RPMI8226 (cell line): ENCODE measurements at regions not wholly inside any gene's neighbourhood (a gene's known extent, or its start where the extent isn't known, plus 50 kb on each side); places are given as distances from the start of the nearest gene placed in this dataset.
"Not testable (repeated sequence)": the region's sequence is repeated elsewhere in the genome, so short reads cannot be mapped to it uniquely, and the experiment has no call there.

ENCODE experiments used
- DNase-seq: peaks from one replicate; pipeline ENCODE4 v3.0.0-alpha.2; 2015

DNA sequence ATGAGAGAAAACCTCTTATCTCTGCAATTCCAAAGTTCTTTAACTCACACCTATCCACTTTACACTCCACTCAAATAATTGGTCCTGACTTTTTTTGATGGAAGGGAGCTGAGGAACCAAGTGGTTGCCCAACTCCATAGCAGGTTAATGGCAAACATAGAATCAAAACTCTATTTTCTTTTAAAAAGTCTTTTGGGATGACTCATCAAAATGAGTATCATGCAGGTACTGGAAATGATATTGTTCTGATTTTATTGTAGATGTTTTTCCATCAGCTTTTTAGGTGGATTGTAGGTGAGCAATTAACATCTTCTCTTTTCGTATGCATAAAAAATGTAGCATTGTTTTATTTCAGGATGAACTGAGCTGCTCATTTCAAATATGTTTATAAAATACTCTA lies 239.5 kb downstream of the SATB1 start:
- no peak for DNase-seq

DNA sequence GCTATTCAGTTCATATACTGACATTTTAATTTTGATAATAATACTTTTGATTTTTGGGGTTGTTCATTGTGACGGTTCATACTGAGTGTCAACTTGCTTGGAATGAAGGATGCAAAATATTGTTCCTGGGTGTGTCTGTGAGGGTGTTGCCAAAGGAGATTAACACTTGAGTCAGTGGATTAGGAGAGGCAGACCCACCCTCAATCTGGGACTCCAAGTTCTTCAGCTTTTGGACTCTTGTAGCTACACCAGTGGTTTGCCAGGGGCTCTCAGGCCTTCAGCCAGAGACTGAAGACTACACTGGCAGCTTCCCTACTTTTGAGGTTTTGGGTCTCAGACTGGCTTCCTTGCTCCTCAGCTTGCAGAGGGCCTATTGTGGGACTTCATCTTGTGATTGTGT lies 242.2 kb downstream of the SATB1 start:
- DNase-seq, result not testable (repeated sequence)

- DNase-seq, result no peak
Observed at GRCh38 chr3:18179521-18179920, 245.6 kb downstream of the SATB1 start.

DNA sequence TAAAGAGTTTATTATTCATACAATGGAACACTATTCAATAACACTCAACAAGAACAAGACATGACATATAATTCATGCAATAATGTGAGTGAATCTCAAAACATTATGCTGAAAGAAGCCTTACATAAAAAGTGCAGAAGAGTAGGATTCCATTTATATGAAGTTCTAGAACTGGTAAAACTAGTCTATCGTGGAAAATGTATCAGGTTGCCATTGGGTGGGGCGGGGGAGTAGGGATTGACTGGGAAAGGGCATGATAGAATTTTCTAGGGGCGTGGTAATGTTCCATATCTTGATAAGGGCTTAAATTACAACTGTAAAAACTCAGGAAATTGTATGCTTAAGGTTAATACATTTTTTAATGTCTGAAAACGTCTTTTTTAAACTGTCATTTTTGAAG lies 247.9 kb downstream of the SATB1 start:
- no peak for DNase-seq

GRCh38 chr3:18173891-18174290 lies 251.2 kb downstream of the SATB1 start:
- DNase-seq, result not testable (repeated sequence)

DNA sequence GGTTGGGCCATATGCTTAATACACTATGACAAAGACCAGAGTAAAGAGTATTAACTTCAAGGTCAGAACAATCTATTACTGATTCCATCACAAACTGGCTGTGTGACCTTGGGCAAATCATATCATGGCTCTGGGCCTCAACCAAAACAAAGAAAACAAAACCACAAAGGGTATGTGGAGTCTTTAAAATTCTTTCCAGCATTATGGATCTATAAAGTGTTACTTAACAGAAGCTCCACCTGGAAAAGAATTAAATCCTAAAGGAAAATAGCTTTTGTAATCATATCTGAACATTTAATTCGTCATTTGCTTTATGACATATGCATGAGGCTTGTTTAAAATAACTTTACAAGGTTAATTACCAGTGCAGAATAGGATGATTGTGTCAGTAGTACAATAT lies 265.5 kb downstream of the SATB1 start:
- no peak for DNase-seq

DNA sequence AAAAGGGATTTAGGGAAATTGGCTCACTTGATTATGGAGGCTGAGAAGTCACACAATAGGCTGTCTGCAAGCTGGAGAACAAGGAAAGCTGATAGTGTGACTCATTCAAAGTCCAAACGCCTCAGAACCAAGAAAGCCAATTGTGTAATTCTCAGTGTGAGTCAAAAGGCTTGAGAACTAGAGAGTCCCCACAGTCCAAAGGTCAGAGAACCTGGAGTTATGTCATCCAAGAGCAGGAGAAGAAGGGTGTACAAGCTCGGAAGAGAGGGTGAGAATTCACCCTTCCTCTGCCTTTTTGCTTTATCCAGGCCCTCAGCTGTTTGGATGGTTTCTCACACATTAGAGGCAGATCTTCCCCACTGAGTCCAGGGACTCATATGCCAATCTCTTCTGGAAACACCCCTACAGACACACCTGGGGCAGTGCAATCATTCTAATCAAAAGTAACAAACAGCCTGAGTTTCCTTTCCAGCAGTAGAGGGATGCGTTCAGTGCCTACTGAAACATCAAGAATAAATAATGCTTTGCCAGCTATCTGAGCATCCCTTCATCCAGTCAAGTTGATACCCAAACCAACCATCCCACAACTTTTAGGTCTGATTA lies 271.5 kb downstream of the SATB1 start:
- no peak for DNase-seq

DNA sequence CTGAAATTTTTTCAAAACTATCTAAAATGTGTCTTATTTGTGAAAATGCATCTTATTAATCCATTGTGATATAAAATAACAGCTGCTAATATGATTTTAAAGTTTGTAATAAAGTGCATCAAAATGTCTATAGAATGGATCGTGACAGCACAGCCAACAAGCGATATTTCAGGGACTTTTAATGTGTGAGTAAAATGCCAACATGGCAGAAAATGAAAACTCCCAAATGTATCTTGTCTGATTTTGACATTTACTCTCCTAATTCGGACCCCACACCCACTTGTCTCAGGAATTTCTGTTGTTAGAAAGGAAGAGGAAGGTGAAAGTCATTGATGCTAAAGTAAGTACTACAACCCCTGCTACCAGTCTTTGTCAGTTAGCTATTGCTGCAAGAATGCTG lies 273.9 kb downstream of the SATB1 start:
- DNase-seq, result no peak

GRCh38 chr3:18149935-18150334 lies 275.2 kb downstream of the SATB1 start:
- no peak for DNase-seq

DNA sequence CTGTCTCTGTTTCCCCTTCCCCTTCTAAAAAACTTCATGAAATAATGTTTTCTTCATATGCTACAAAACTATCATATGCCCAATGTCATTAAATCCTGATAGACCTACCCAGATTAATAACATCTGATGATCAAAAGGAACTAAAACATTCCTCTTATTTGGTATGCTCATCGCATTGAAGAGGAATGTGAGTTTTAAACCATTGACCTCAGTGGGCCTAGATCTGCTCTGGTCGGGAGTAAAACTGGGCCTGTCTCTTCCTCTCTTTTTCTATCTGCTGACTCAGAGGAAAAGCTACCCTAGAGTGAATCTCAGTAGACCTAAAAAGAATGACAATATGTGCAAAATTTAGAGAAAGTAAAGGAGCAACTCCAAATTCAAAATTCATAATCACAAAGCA lies 275.8 kb downstream of the SATB1 start:
- no peak for DNase-seq

DNA sequence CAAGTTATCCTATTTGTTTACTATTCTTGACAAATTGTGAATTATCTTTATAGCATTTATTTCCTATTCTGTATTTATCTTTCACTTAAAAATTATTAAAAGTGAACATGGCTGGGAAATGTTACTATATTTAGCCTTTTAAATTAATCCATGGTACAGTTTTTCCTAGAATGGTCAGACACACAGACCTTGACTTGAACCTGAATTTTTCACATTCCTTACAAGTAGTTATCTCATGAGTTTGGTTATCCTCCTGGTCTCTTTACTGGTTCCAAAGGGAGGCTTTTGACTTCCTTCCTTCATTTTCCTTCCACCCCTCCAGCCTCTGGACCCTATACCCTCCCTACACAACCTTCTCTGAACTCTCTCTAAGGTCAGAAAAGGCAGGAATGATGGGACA lies 280.6 kb downstream of the SATB1 start:
- DNase-seq, result no peak

DNA sequence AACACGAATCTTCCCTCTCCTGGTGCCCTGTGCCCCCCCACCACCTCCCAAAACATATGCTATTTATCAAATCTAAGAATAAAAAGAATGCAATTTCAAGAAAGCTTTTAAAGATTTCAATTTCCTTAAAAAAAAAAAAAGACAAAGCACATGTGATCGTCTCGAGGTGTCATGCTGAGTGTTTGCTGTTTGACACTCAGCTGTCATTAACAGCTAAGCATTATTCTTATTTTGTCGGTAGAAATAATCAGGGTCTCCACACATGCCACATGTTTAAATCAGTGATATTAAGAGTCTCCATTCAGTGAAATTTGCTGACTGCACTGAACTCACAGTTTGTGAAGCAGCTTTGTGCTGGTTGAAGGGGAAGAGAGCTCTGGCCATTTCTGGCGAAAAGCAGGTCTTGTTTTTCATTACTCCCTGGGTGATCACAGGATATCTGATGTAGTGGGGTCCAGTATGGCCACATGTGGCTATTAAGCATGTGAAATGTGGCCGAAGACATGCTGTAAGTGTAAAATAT lies 281.8 kb downstream of the SATB1 start:
- no peak for DNase-seq

DNA sequence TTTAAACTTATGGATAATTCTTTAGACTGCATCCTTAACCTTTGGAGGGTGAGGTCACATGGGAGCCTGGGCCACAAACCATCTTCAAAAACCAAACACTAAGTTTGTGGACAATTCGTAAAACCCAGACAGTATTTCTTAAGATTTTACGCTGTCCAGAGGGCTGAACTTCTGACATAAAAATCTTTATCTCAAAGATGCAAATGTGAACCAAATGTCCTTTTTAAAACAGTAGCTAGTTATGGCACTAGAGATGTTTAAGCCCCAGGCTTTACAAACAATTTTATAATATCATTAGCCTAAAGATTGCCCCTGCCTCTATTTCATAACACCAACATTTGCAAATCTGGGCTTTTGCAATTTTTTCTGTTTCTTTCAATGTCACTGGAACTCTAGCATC lies 287.2 kb downstream of the SATB1 start:
- DNase-seq, result no peak

DNA sequence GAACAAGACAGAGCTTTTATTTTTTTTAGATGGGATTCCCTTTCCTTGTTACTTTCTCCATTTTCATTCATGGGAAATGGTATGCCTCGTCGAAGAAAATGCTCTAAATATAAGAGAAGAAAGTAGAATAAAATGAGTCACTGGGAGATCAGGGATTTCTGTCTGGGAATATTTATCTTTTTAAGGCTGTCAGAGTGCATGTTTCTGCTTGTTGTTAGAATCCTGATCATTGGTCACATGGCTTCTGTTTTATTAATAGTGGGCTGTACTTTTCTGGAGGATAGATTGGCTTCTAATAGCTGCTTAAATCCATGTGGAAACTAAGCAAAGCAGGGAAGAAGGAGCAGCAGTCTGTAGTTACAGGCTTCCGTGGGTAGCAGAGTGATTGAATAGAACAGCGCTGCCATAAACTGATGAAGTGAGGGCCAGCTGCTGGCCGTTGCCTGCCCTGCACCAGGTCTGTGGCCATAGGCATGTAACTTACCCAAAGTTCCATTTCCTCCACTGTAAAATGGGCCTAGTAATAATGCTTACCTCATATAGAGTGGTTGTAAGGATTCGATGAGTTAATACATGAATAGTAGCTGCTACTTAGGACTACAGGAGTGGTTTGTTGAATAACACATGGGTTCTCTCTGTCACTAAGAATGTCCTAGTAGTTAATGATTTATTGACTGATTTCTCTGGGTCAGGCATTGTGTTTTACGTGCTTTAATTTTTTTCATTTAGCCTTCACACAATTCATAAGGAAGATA lies 289.9 kb downstream of the SATB1 start:
- no peak for DNase-seq

GRCh38 chr3:18134386-18135059 lies 290.6 kb downstream of the SATB1 start:
- no peak for DNase-seq

- no peak for DNase-seq
Observed at GRCh38 chr3:18132991-18133390, 292.1 kb downstream of the SATB1 start.

- DNase-seq, result no peak
Observed at GRCh38 chr3:18127859-18128681, 297.1 kb downstream of the SATB1 start.

GRCh38 chr3:18127174-18127858 lies 297.8 kb downstream of the SATB1 start:
- no peak for DNase-seq

DNA sequence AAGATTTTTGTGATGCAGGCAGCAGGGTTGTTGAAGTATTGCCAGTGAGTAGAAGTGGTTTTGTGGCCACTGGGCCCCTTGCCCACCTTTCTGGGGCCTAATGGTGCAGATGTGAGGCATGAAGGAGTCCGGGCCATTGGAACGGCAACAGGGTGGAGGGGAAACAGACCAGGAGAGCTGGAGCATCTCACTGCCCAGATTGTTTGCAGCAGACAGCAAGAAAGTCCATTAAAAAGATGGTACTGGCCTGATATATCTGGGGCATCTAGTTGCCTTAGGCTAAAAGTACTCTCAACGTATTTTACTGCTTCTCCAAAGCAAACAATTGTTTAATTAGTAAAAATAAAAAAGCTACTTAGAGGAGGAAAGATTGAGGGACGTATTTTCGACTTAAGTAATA lies 298.4 kb downstream of the SATB1 start:
- DNase-seq, result no peak

DNA sequence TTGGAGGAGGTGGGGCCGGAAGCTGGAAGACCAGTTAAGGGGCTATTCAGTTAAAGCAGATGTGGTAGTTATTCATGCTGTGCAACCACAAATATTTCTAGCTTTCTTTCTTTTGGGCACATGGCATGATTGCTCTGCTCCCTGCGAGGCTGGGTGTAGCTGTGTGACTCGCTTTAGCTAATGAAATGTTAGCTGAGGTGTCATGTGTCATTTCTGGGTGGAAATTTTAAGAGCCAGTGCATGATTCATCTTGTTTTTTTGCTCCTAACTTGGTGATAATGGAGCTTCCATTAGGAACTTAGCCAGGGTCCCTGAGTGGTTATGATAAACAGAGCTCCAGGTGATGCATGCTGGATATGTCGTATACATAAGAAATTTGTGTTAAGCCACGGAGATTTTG lies 300.6 kb downstream of the SATB1 start:
- DNase-seq, result no peak

DNA sequence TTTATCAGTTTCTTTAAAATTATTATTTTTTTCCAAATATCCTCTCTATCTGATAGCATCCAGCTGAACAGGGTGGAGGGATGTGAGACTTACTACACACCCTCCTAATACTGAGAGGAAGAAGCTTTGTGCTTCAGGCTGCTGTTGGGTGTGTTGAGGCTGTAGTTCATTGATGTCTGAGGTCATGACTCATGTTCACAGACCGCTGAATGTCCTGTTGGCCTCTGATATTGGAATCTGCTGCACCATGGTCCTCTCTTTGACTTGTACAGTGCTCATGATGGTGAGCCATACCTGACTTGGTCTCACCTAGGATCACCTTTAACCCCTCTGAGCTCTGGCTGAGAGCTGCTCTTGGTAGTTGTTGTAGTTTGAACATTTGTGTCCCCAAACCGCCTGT lies 302.9 kb downstream of the SATB1 start:
- no peak for DNase-seq

DNA sequence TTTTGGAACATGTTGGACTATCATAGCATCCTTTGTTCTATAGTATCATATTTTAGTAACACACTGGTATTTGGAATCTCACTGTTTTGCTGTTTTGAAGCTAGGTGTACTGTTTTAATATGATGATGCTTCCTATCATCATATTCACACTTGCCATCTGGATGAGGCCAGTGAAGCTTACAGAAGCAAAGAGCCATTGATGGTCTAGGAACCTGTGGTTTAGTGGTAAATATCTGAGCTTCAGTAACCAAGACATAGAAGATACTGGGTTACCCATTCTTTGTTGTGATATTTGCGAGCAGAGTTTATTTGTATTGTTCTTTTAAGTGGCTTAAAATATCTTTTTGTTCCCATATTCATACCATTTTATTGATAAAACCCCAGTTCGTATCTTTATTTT lies 304.1 kb downstream of the SATB1 start:
- DNase-seq, result no peak

GRCh38 chr3:18119866-18120265 lies 305.3 kb downstream of the SATB1 start:
- no peak for DNase-seq
